ENCODE measurements at regions not wholly inside any gene's neighbourhood (a gene's known extent, or its start where the extent isn't known, plus 50 kb on each side); places are given as distances from the start of the nearest gene placed in this dataset.

DNA sequence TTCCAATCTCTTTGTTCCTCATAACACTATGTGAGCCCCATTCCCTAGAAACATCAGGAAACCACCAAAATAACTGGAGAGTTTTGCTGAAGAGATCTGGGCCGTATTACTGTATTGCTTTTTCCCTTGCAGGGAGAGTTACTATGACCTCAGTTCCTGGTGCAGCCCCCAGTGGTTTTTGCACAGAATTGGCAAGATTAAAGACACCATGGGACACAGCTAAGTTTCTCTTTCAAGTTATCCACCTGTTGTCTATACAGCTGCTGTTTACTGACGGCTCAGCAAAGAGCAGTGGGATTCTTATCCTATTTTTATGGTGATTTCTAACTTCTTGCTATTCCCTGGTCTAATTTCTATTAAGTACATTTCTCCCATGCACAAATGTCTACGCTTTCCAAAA lies 77.1 kb upstream of the SLC35F4 start:
- 0 out of 2 replicates have a peak overlapping the region, but pooled peaks have one; percentile 36 for H2AFZ ChIP-seq

DNA sequence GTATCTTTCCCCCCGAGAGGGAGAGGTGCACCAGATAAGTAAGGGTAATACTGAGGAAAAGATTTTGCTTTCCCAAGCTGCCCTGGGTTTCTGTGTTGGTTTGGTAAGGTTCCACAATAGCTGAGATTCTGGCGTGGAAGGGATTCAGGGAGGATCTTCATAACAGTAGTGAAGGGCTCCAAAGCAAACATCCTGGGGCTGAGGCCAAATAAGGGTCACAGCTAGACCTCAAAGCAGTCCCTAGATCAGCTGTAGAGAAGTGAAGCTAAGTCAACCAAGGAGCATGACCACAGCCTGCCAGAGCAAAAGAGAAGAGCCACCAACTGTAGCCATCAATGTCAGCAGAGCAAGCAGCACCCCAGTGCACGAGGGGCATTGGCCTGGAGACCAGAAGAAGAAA lies 73.2 kb upstream of the SLC35F4 start:
- Histone ChIP-seq H3K4me3 (no peak overlapping the region), H3K27me3 (ENCODE audit: insufficient read depth) (no peaks in the 10 kb centered on the region), H2AFZ (peak overlapping the region; percentile 49; the same call in 1 of the 2 replicates), H3K36me3 (ENCODE audit: insufficient read depth) (no peaks in the 10 kb centered on the region), H4K20me1 (replicated peaks; ENCODE audit: insufficient read depth) (no peaks in the 10 kb centered on the region), H3K79me2 (replicated peaks; ENCODE audit: insufficient read depth) (no peaks in the 10 kb centered on the region), H3K4me2 (no peak overlapping the region), H3F3A (replicated peaks; ENCODE audit: low read depth) (no peaks in the 10 kb centered on the region; the same call in 1 of the 2 replicates), H3K27ac (ENCODE audit: low read depth) (no peak overlapping the region), H3K4me1 (ENCODE audit: insufficient read depth) (peaks cover 16% of the 10 kb centered on the region), H3K9me2 (ENCODE audit: insufficient read depth) (peaks cover 9% of the 10 kb centered on the region)
- peaks cover 21% of the 10 kb centered on the region for H3K4me1 Mint-ChIP-seq
- ATAC-seq (no peak), DNase-seq (ENCODE audit: low spot score) (no peak)
- no peak overlapping the region for H3K27ac Mint-ChIP-seq
- H3K27me3 Mint-ChIP-seq (ENCODE audit: insufficient read depth, low read depth, poor library complexity): no peaks in the 10 kb centered on the region
- no peaks in the 10 kb centered on the region for H3K9me3 Mint-ChIP-seq
- no peaks in the 10 kb centered on the region for H3K36me3 Mint-ChIP-seq (ENCODE audit: low read depth)
- H3K4me3 Mint-ChIP-seq: no peak overlapping the region
- no peak for TF ChIP-seq NANOG (IDR thresholded peaks at IDR 0.05; ENCODE audit: borderline replicate concordance)
- TF ChIP-seq, protein P1, sequence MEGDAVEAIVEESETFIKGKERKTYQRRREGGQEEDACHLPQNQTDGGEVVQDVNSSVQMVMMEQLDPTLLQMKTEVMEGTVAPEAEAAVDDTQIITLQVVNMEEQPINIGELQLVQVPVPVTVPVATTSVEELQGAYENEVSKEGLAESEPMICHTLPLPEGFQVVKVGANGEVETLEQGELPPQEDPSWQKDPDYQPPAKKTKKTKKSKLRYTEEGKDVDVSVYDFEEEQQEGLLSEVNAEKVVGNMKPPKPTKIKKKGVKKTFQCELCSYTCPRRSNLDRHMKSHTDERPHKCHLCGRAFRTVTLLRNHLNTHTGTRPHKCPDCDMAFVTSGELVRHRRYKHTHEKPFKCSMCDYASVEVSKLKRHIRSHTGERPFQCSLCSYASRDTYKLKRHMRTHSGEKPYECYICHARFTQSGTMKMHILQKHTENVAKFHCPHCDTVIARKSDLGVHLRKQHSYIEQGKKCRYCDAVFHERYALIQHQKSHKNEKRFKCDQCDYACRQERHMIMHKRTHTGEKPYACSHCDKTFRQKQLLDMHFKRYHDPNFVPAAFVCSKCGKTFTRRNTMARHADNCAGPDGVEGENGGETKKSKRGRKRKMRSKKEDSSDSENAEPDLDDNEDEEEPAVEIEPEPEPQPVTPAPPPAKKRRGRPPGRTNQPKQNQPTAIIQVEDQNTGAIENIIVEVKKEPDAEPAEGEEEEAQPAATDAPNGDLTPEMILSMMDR (conservative IDR thresholded peaks at IDR 0.05; ENCODE audit: low read depth in 2 of 2): no peak
- no peak for TF ChIP-seq EZH2phosphoT487 (IDR thresholded peaks at IDR 0.05; ENCODE audit: unreplicated experiment)
- TF ChIP-seq POLR2AphosphoS5 (IDR thresholded peaks at IDR 0.05; ENCODE audit: low read depth): no peak
- TF ChIP-seq EZH2 (IDR thresholded peaks at IDR 0.05; ENCODE audit: low read depth, unreplicated experiment): no peak
- TF ChIP-seq, protein P2, sequence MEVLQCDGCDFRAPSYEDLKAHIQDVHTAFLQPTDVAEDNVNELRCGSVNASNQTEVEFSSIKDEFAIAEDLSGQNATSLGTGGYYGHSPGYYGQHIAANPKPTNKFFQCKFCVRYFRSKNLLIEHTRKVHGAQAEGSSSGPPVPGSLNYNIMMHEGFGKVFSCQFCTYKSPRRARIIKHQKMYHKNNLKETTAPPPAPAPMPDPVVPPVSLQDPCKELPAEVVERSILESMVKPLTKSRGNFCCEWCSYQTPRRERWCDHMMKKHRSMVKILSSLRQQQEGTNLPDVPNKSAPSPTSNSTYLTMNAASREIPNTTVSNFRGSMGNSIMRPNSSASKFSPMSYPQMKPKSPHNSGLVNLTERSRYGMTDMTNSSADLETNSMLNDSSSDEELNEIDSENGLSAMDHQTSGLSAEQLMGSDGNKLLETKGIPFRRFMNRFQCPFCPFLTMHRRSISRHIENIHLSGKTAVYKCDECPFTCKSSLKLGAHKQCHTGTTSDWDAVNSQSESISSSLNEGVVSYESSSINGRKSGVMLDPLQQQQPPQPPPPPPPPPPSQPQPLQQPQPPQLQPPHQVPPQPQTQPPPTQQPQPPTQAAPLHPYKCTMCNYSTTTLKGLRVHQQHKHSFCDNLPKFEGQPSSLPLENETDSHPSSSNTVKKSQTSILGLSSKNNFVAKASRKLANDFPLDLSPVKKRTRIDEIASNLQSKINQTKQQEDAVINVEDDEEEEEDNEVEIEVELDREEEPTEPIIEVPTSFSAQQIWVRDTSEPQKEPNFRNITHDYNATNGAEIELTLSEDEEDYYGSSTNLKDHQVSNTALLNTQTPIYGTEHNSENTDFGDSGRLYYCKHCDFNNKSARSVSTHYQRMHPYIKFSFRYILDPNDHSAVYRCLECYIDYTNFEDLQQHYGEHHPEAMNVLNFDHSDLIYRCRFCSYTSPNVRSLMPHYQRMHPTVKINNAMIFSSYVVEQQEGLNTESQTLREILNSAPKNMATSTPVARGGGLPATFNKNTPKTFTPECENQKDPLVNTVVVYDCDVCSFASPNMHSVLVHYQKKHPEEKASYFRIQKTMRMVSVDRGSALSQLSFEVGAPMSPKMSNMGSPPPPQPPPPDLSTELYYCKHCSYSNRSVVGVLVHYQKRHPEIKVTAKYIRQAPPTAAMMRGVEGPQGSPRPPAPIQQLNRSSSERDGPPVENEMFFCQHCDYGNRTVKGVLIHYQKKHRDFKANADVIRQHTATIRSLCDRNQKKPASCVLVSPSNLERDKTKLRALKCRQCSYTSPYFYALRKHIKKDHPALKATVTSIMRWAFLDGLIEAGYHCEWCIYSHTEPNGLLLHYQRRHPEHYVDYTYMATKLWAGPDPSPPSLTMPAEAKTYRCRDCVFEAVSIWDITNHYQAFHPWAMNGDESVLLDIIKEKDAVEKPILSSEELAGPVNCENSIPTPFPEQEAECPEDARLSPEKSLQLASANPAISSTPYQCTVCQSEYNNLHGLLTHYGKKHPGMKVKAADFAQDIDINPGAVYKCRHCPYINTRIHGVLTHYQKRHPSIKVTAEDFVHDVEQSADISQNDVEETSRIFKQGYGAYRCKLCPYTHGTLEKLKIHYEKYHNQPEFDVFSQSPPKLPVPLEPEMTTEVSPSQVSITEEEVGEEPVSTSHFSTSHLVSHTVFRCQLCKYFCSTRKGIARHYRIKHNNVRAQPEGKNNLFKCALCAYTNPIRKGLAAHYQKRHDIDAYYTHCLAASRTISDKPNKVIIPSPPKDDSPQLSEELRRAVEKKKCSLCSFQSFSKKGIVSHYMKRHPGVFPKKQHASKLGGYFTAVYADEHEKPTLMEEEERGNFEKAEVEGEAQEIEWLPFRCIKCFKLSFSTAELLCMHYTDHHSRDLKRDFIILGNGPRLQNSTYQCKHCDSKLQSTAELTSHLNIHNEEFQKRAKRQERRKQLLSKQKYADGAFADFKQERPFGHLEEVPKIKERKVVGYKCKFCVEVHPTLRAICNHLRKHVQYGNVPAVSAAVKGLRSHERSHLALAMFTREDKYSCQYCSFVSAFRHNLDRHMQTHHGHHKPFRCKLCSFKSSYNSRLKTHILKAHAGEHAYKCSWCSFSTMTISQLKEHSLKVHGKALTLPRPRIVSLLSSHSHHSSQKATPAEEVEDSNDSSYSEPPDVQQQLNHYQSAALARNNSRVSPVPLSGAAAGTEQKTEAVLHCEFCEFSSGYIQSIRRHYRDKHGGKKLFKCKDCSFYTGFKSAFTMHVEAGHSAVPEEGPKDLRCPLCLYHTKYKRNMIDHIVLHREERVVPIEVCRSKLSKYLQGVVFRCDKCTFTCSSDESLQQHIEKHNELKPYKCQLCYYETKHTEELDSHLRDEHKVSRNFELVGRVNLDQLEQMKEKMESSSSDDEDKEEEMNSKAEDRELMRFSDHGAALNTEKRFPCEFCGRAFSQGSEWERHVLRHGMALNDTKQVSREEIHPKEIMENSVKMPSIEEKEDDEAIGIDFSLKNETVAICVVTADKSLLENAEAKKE (CRISPR knock-in tag; IDR thresholded peaks at IDR 0.05): no peak
- TF ChIP-seq CREB1 (CRISPR knock-in tag; IDR thresholded peaks at IDR 0.05; ENCODE audit: low read depth): no peak
- TF ChIP-seq JUNB (IDR thresholded peaks at IDR 0.05; ENCODE audit: unreplicated experiment): no peak
- TF ChIP-seq, protein P3, sequence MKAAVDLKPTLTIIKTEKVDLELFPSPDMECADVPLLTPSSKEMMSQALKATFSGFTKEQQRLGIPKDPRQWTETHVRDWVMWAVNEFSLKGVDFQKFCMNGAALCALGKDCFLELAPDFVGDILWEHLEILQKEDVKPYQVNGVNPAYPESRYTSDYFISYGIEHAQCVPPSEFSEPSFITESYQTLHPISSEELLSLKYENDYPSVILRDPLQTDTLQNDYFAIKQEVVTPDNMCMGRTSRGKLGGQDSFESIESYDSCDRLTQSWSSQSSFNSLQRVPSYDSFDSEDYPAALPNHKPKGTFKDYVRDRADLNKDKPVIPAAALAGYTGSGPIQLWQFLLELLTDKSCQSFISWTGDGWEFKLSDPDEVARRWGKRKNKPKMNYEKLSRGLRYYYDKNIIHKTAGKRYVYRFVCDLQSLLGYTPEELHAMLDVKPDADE (IDR thresholded peaks at IDR 0.05): no peak
- no peak for TF ChIP-seq STAT1 (IDR thresholded peaks at IDR 0.05; ENCODE audit: unreplicated experiment)
- no peak for TF ChIP-seq ZNF114 (CRISPR knock-in tag; IDR thresholded peaks at IDR 0.05)
- TF ChIP-seq ZNF331 (CRISPR knock-in tag; IDR thresholded peaks at IDR 0.05; ENCODE audit: low read depth): no peak

More for the DNA sequence above, 77.1 kb upstream of the SLC35F4 start:
- Histone ChIP-seq H3K79me2 (replicated peaks; ENCODE audit: insufficient read depth) (no peaks in the 10 kb centered on the region), H3K36me3 (ENCODE audit: insufficient read depth) (no peaks in the 10 kb centered on the region), H3K4me2 (peak overlapping the region; percentile 47; the same call in 1 of the 2 replicates), H3F3A (replicated peaks; ENCODE audit: low read depth) (no peaks in the 10 kb centered on the region; the same call in 1 of the 2 replicates), H3K9me2 (ENCODE audit: insufficient read depth) (peaks cover 4% of the 10 kb centered on the region), H3K4me3 (no peak overlapping the region), H3K27ac (ENCODE audit: low read depth) (no peak overlapping the region), H4K20me1 (replicated peaks; ENCODE audit: insufficient read depth) (no peaks in the 10 kb centered on the region), H3K4me1 (ENCODE audit: insufficient read depth) (peaks cover 36% of the 10 kb centered on the region), H3K27me3 (ENCODE audit: insufficient read depth) (no peaks in the 10 kb centered on the region)
- H3K27me3 Mint-ChIP-seq (ENCODE audit: insufficient read depth, low read depth, poor library complexity): no peaks in the 10 kb centered on the region
- H3K36me3 Mint-ChIP-seq (ENCODE audit: low read depth): peaks cover 6% of the 10 kb centered on the region; the same call in 1 of the 3 replicates
- peaks cover 37% of the 10 kb centered on the region for H3K4me1 Mint-ChIP-seq
- no peak overlapping the region for H3K4me3 Mint-ChIP-seq
- 0 out of 3 replicates have a peak, but pooled peaks cover 4% of the 10 kb centered on the region for H3K9me3 Mint-ChIP-seq
- ATAC-seq (peak; percentile 56), DNase-seq (ENCODE audit: low spot score) (no peak)
- TF ChIP-seq ZNF114 (CRISPR knock-in tag; IDR thresholded peaks at IDR 0.05) (no peak), STAT1 (IDR thresholded peaks at IDR 0.05; ENCODE audit: unreplicated experiment) (no peak)
- H3K27ac Mint-ChIP-seq: no peak overlapping the region
